ENCODE measurements at regions not wholly inside any gene's neighbourhood (a gene's known extent, or its start where the extent isn't known, plus 50 kb on each side); places are given as distances from the start of the nearest gene placed in this dataset.
"Not testable (repeated sequence)": the region's sequence is repeated elsewhere in the genome, so short reads cannot be mapped to it uniquely, and the experiment has no call there.

GRCh38 chr15:24733659-24734058, 58.1 kb downstream of the NPAP1 start:
- no peak for DNase-seq

GRCh38 chr15:24734396-24734795, 58.8 kb downstream of the NPAP1 start:
- DNase-seq = no peak

- DNase-seq = no peak
These were observed 69.7 kb downstream of the NPAP1 start for GRCh38 chr15:24745290-24745689.

GRCh38 chr15:24746094-24746493, 70.5 kb downstream of the NPAP1 start:
- no peak for DNase-seq

- DNase-seq = no peak
These were observed 71.8 kb downstream of the NPAP1 start for GRCh38 chr15:24747376-24747775.

GRCh38 chr15:24748812-24749439, 73.4 kb downstream of the NPAP1 start:
- no peak for DNase-seq

- DNase-seq = no peak
These were observed 76.8 kb downstream of the NPAP1 start for GRCh38 chr15:24752354-24752753.

GRCh38 chr15:24756101-24756500, 80.5 kb downstream of the NPAP1 start:
- no peak for DNase-seq

GRCh38 chr15:24760066-24760465, 84.5 kb downstream of the NPAP1 start:
- no peak for DNase-seq

GRCh38 chr15:24761704-24762302, 86.2 kb downstream of the NPAP1 start:
- DNase-seq = no peak

- DNase-seq = no peak
These were observed 88.3 kb downstream of the NPAP1 start for GRCh38 chr15:24763891-24764290.

- no peak for DNase-seq
These were observed 89.0 kb downstream of the NPAP1 start for GRCh38 chr15:24764375-24765171.

GRCh38 chr15:24766511-24767133, 91.0 kb downstream of the NPAP1 start:
- DNase-seq = no peak

- DNase-seq = no peak
These were observed 96.7 kb downstream of the NPAP1 start for GRCh38 chr15:24772266-24772665.

- DNase-seq = peak; percentile 53 to 64
These were observed 97.3 kb downstream of the NPAP1 start for GRCh38 chr15:24772686-24773373.

- no peak for DNase-seq
These were observed 101.7 kb downstream of the NPAP1 start for GRCh38 chr15:24777307-24777706.

GRCh38 chr15:24784506-24784905, 108.9 kb downstream of the NPAP1 start:
- no peak for DNase-seq

GRCh38 chr15:24786347-24786746, 110.8 kb downstream of the NPAP1 start:
- no peak for DNase-seq

- not testable (repeated sequence) for DNase-seq
These were observed 127.0 kb downstream of the NPAP1 start for GRCh38 chr15:24802624-24803023.

- no peak for DNase-seq
These were observed 135.1 kb upstream of the SNRPN start for GRCh38 chr15:24819680-24820079.

GRCh38 chr15:24823473-24823872, 131.3 kb upstream of the SNRPN start:
- peak; percentile 37 to 55 for DNase-seq

- no peak for DNase-seq
These were observed 122.5 kb upstream of the SNRPN start for GRCh38 chr15:24832282-24832681.

- DNase-seq = no peak
These were observed 119.5 kb upstream of the SNRPN start for GRCh38 chr15:24835301-24835700.

Data from NCI-H1930 (cell line).